ENCODE measurements at regions not wholly inside any gene's neighbourhood (a gene's known extent, or its start where the extent isn't known, plus 50 kb on each side); places are given as distances from the start of the nearest gene placed in this dataset.

DNA sequence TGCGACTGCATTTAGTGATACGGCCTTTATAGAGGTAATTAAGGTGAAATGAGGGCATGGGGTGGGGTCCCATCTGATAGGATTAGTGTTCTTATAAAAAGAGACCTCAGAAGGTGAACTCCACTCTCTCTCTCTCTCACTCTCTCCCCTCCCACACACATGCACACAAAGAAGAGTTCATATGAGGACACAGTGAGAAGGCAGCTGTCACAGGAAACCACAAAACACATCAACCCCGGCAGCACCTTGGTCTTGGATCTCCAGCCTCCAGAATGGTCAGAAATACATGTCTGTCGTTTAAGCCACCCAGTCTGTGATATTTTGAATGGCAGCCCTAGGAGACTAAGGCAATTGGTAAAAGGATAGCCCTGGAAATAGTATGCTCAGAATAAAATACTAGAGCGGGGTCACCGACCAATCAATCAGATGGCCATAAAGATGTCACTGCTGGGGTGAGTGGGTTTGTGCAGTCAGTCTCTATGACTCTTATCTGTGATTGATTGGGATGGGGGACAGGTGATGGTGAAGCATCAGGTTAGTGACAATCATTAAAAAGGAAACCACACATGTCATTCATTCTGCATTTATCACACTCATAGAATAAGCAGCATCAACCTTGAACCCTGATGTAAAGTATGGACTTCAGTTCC lies 118.9 kb upstream of the POU3F3 start:
- Histone ChIP-seq H3K4me1 (ENCODE audit: insufficient read depth, low read length) (no peaks in the 10 kb centered on the region), H4K91ac (ENCODE audit: insufficient read length, low read depth, low read length) (no peak overlapping the region), H2BK12ac (ENCODE audit: insufficient read length, low read depth, low read length) (no peak overlapping the region), H3K23ac (ENCODE audit: insufficient read length, low read depth, low read length) (no peak overlapping the region), H3K27ac (ENCODE audit: insufficient read length, low read depth, low read length) (no peak overlapping the region), H4K20me1 (ENCODE audit: control insufficient read depth, insufficient read depth, insufficient read length) (no peaks in the 10 kb centered on the region), H3K79me1 (ENCODE audit: insufficient read depth, low read depth, low read length, poor library complexity, severe bottlenecking) (no peaks in the 10 kb centered on the region), H3K56ac (ENCODE audit: insufficient read length, low read depth, low read length) (no peak overlapping the region), H2AFZ (ENCODE audit: low read length) (no peak overlapping the region), H3K79me2 (ENCODE audit: insufficient read depth, low read length) (no peaks in the 10 kb centered on the region), H2BK15ac (ENCODE audit: low read depth, low read length) (no peak overlapping the region), H4K8ac (replicated peaks; ENCODE audit: insufficient read length, low read depth, low read length) (no peak overlapping the region), H3K18ac (ENCODE audit: insufficient read length, low read depth, low read length) (no peak overlapping the region), H2BK20ac (ENCODE audit: low read depth, low read length, poor library complexity, severe bottlenecking) (no peak overlapping the region), H3K14ac (ENCODE audit: insufficient read depth, low read length) (no peak overlapping the region), H3T11ph (ENCODE audit: low read length) (no peak overlapping the region), H3K23me2 (ENCODE audit: insufficient read length, low read depth, low read length, poor library complexity, severe bottlenecking) (no peaks in the 10 kb centered on the region), H3K4ac (ENCODE audit: low read depth, low read length) (no peak overlapping the region), H4K5ac (ENCODE audit: insufficient read length, low read depth, low read length) (no peak overlapping the region), H3K27me3 (ENCODE audit: insufficient read depth, low read length) (no peaks in the 10 kb centered on the region), H2AK5ac (ENCODE audit: insufficient read length, low read length) (no peak overlapping the region), H3K4me2 (ENCODE audit: insufficient read depth, insufficient read length, low read length) (no peak overlapping the region), H3K9me3 (ENCODE audit: control insufficient read depth, low read depth, low read length) (no peaks in the 10 kb centered on the region), H3K9ac (ENCODE audit: extremely low read depth, insufficient read length, low read length) (no peak overlapping the region), H2BK5ac (ENCODE audit: insufficient read length, low read length) (no peak overlapping the region), H2BK120ac (ENCODE audit: low read depth, low read length, poor library complexity, severe bottlenecking) (no peak overlapping the region)
- Mint-ChIP-seq H3K27ac (no peak overlapping the region), H3K36me3 (ENCODE audit: insufficient read depth in 1 of 3, low read depth in 3 of 3) (peaks cover 0 to 2% (median 0%) of the 10 kb centered on the region in 3 experiments; a peak in 3 of 7 replicates), H3K4me1 (no peaks in the 10 kb centered on the region), H3K4me3 (no peak overlapping the region), H3K27me3 (ENCODE audit: low read depth) (peaks cover 1% of the 10 kb centered on the region), H3K9me3 (peaks cover 9 to 12% of the 10 kb centered on the region in 2 experiments; a peak in 4 of 5 replicates)
- DNase-seq: no peak
- no peak for TF ChIP-seq CTCF (conservative IDR thresholded peaks at IDR 0.05)
- WGBS (ENCODE audit: extremely low coverage, insufficient read length, low lambda C conversion rate): no CpG with 5 or more reads among the region's 6 CpGs

All from H9 (cell line).